GM18498 (cell line): ENCODE measurements at regions not wholly inside any gene's neighbourhood (a gene's known extent, or its start where the extent isn't known, plus 50 kb on each side); places are given as distances from the start of the nearest gene placed in this dataset.
A peak's percentile ranks its signal among the peaks of the same experiment; 100 is the strongest.
"Not testable (repeated sequence)": the region's sequence is repeated elsewhere in the genome, so short reads cannot be mapped to it uniquely, and the experiment has no call there.

Experiments used
- ATAC-seq: cut with Tn5 transposase; IDR thresholded peaks from one replicate; pipeline ENCODE4 v1.9.1; 2021; ENCODE audit warnings: mild to moderate bottlenecking, moderate library complexity; ENCODE audit not compliant: unreplicated experiment

- ATAC-seq = no peak
Observed at GRCh38 chr2:43075054-43075593, 151.3 kb downstream of the ZFP36L2 start.

GRCh38 chr2:43074592-43075053 is 151.8 kb downstream of the ZFP36L2 start:
- ATAC-seq = no peak

- ATAC-seq = no peak
Observed at GRCh38 chr2:43074052-43074451, 152.4 kb downstream of the ZFP36L2 start.

GRCh38 chr2:43073401-43073825 is 153.0 kb downstream of the ZFP36L2 start:
- no peak for ATAC-seq

- ATAC-seq = no peak
Observed at GRCh38 chr2:43071599-43072550, 154.5 kb downstream of the ZFP36L2 start.

- ATAC-seq = no peak
Observed at GRCh38 chr2:43070676-43071502, 155.5 kb downstream of the ZFP36L2 start.

- no peak for ATAC-seq
Observed at GRCh38 chr2:43070030-43070429, 156.4 kb downstream of the ZFP36L2 start.

GRCh38 chr2:43068631-43069517 is 157.5 kb downstream of the ZFP36L2 start:
- ATAC-seq = no peak

GRCh38 chr2:43068041-43068533 is 158.3 kb downstream of the ZFP36L2 start:
- ATAC-seq = no peak

GRCh38 chr2:43067254-43068040 is 159.0 kb downstream of the ZFP36L2 start:
- no peak for ATAC-seq

GRCh38 chr2:43066541-43067253 is 159.7 kb downstream of the ZFP36L2 start:
- ATAC-seq = not testable (repeated sequence)

- no peak for ATAC-seq
Observed at GRCh38 chr2:43065871-43066270, 160.5 kb downstream of the ZFP36L2 start.

GRCh38 chr2:43065036-43065435 is 161.4 kb downstream of the ZFP36L2 start:
- ATAC-seq = no peak

GRCh38 chr2:43063096-43063495 is 163.3 kb downstream of the ZFP36L2 start:
- ATAC-seq = not testable (repeated sequence)

- ATAC-seq = no peak
Observed at GRCh38 chr2:43062058-43062457, 164.3 kb downstream of the ZFP36L2 start.

- ATAC-seq = no peak
Observed at GRCh38 chr2:43060390-43061016, 165.9 kb downstream of the ZFP36L2 start.

- peak; percentile 75 for ATAC-seq
Observed at GRCh38 chr2:43059183-43059897, 167.1 kb downstream of the ZFP36L2 start.

GRCh38 chr2:43058726-43059110 is 167.7 kb downstream of the ZFP36L2 start:
- no peak for ATAC-seq
